K562 (cell line): ENCODE measurements at regions not wholly inside any gene's neighbourhood (a gene's known extent, or its start where the extent isn't known, plus 50 kb on each side); places are given as distances from the start of the nearest gene placed in this dataset.

Source experiments
- ATAC-seq: fragments of 200-7000 bp; cut with Tn5 transposase; 3 replicates; pipeline ENCODE4 v1.9.1; 2020; ENCODE audit warnings: moderate library complexity
- BruUV-seq: library from RNA; stranded (reverse); fragments of 400-500 nt; replicated peaks from 2 replicates; lab custom pipeline; 2021; lab: Mats Ljungman, UMichigan
- CTCF ChIA-PET: fragments of 300-600 bp; formaldehyde crosslinking; extraction: SDS; loops from one replicate; lab custom pipeline; 2021; ENCODE audit warnings: low intra/inter-chr PET ratio; lab: Yijun Ruan, JAX
- POLR2A ChIA-PET: fragments of 300-600, 350-650 bp; sonication (Branson Sonifier 250); formaldehyde crosslinking; extraction: SDS; loops from one replicate; lab custom pipeline; 2021; ENCODE audit warnings: antibody characterized with exemption, inconsistent platforms; lab: Yijun Ruan, JAX
- DNase-seq, 4 experiments: peaks; one replicate each; pipeline versions ENCODE4 v3.0.0 to v3.0.0-alpha.2; 2011 to 2018; ENCODE audit warnings: low spot score in 3 of 4, mixed read lengths in 3 of 4; ENCODE audit errors: extremely low read depth in 1 of 4
- FAIRE-seq: peaks from 2 replicates; lab custom pipeline; 2011; peaks lifted over from hg19 to GRCh38; lab: Jason Lieb, UNC
- H2AFZ ChIP-seq: 2 replicates; pipeline ENCODE4 v1.6.0; 2011; ENCODE audit warnings: low read depth, low read length, control low read depth, inconsistent platforms
- H3K27ac ChIP-seq: fragments of 200-600 bp; 3 replicates; pipeline ENCODE4 v1.8.0; 2011; ENCODE audit warnings: low read depth, mild to moderate bottlenecking, control low read depth, inconsistent platforms, low read length, moderate library complexity, mixed read lengths; ENCODE audit errors: extremely low read depth
- H3K27me3 ChIP-seq, 2 experiments: fragments of 300-600 bp in 1 of 2; 2 replicates in 1 of 2; 3 replicates in 1 of 2; pipeline versions ENCODE4 v1.6.0 to v1.8.0; 2011; ENCODE audit warnings: inconsistent platforms in 2 of 2, low read length in 2 of 2, mild to moderate bottlenecking in 1 of 2, mixed read lengths in 1 of 2, moderate library complexity in 1 of 2; ENCODE audit not compliant: control insufficient read depth in 2 of 2, insufficient read depth in 2 of 2
- H3K36me3 ChIP-seq: fragments of 300-600 bp; 3 replicates; pipeline ENCODE4 v1.8.0; 2011; ENCODE audit warnings: mild to moderate bottlenecking, low read length, inconsistent platforms; ENCODE audit not compliant: control insufficient read depth, insufficient read depth
- H3K4me1 ChIP-seq, 2 experiments: fragments of 200-600 bp in 1 of 2; replicated peaks in 1 of 2; 2 replicates in 1 of 2; 3 replicates in 1 of 2; pipeline versions ENCODE4 v1.5.1 to v1.8.0; 2011; ENCODE audit warnings: inconsistent platforms in 2 of 2, low read length in 2 of 2, mild to moderate bottlenecking in 1 of 2, mixed read lengths in 1 of 2, moderate library complexity in 1 of 2; ENCODE audit not compliant: control insufficient read depth in 2 of 2, insufficient read depth in 2 of 2
- H3K4me2 ChIP-seq: 2 replicates; pipeline ENCODE4 v1.6.1; 2011; ENCODE audit warnings: low read length, control low read depth, inconsistent platforms, mixed read lengths; ENCODE audit not compliant: insufficient read depth
- H3K4me3 ChIP-seq: fragments of 200-600 bp; sonication (generic), shearing (Covaris generic); 2 replicates; pipeline ENCODE4 v1.5.1; 2016; ENCODE audit warnings: control low read depth, inconsistent platforms
- H3K79me2 ChIP-seq: fragments of 200-600 bp; 3 replicates; pipeline ENCODE4 v1.8.0; 2011; ENCODE audit warnings: low read length, inconsistent platforms; ENCODE audit not compliant: control insufficient read depth, insufficient read depth
- H3K9ac ChIP-seq, 2 experiments: 2 replicates each; pipeline versions ENCODE4 v1.6.0 to v1.6.1; 2011; ENCODE audit warnings: low read depth in 2 of 2, low read length in 2 of 2, control low read depth in 1 of 2, inconsistent platforms in 1 of 2, mild to moderate bottlenecking in 1 of 2, mixed read lengths in 1 of 2; ENCODE audit not compliant: insufficient read depth in 1 of 2
- H3K9me1 ChIP-seq: one replicate; pipeline ENCODE4 v1.6.0; 2011; ENCODE audit warnings: inconsistent platforms, mild to moderate bottlenecking, low read length, moderate library complexity; ENCODE audit not compliant: control insufficient read depth, insufficient read depth
- H3K9me3 ChIP-seq: replicated peaks from 2 replicates; pipeline ENCODE4 v1.5.1; 2011; ENCODE audit warnings: low read depth, low read length, inconsistent platforms; ENCODE audit not compliant: control insufficient read depth, insufficient read depth
- H4K20me1 ChIP-seq: replicated peaks from 2 replicates; pipeline ENCODE4 v1.6.1; 2011; ENCODE audit warnings: low read length, inconsistent platforms, mixed read lengths; ENCODE audit not compliant: control insufficient read depth, insufficient read depth
- BRF1 ChIP-seq: IDR thresholded peaks from 3 replicates; pipeline ENCODE4 v1.6.1; 2011; ENCODE audit warnings: borderline replicate concordance, mild to moderate bottlenecking; ENCODE audit not compliant: insufficient read length; ENCODE audit errors: extremely low read depth
- ELK1 ChIP-seq: sonication (generic); formaldehyde crosslinking; IDR thresholded peaks from 2 replicates; pipeline ENCODE4 v1.8.1; 2022; ENCODE audit warnings: missing genetic modification reagents
- ETV5 ChIP-seq: sonication (generic); formaldehyde crosslinking; IDR thresholded peaks from 2 replicates; pipeline ENCODE4 v1.4.0; 2020; ENCODE audit warnings: low read depth, mild to moderate bottlenecking, missing genetic modification reagents
- MECOM ChIP-seq: fragments of 250-450 bp; sonication (Bioruptor Pico); IDR thresholded peaks from 2 replicates; pipeline ENCODE4 v1.8.0; 2022; ENCODE audit warnings: inconsistent platforms
- MTA1 ChIP-seq: fragments of 450-650 bp; IDR thresholded peaks from 2 replicates; pipeline ENCODE4 v1.6.1; 2017; ENCODE audit warnings: borderline replicate concordance
- NR2C1 ChIP-seq, 2 experiments: fragments of 450-650 bp; IDR thresholded peaks; 2 replicates each; pipeline ENCODE4 v1.6.1; 2017; ENCODE audit warnings: mild to moderate bottlenecking in 2 of 2, antibody characterized with exemption in 1 of 2, inconsistent platforms in 1 of 2, missing compliant biosample characterization in 1 of 2, missing genetic modification characterization in 1 of 2
- PHF21A ChIP-seq: fragments of 450-650 bp; IDR thresholded peaks from 2 replicates; pipeline ENCODE4 v1.6.1; 2017; ENCODE audit warnings: low read depth, borderline replicate concordance
- SLC30A9 ChIP-seq: fragments of 250-450 bp; sonication (Bioruptor Pico); IDR thresholded peaks from 2 replicates; pipeline ENCODE4 v1.8.0; 2022; ENCODE audit warnings: mild to moderate bottlenecking, moderate library complexity
- SPI1 ChIP-seq: IDR thresholded peaks from 2 replicates; pipeline ENCODE4 v1.6.1; 2011; ENCODE audit warnings: low read depth, low read length, control low read depth, borderline replicate concordance
- ZBTB40 ChIP-seq, 2 experiments: fragments of 450-650 bp in 1 of 2; sonication (generic) in 1 of 2; formaldehyde crosslinking in 1 of 2; IDR thresholded peaks; 2 replicates each; pipeline versions ENCODE4 v1.7.1 to v1.9.0; 2016 to 2022; ENCODE audit warnings: inconsistent platforms in 1 of 2, mild to moderate bottlenecking in 1 of 2, missing genetic modification reagents in 1 of 2
- ZNF175 ChIP-seq: fragments of 200-800 bp; sonication (Bioruptor generic); IDR thresholded peaks from 2 replicates; pipeline ENCODE4 v1.6.1; 2016; ENCODE audit warnings: low read depth, mild to moderate bottlenecking, missing genetic modification characterization, missing compliant biosample characterization
- ZNF75A ChIP-seq: fragments of 450-650 bp; formaldehyde crosslinking; IDR thresholded peaks from 2 replicates; pipeline ENCODE4 v1.4.0; 2020; ENCODE audit warnings: mild to moderate bottlenecking
- WGBS: fragments of 100-300 bp; shearing (Covaris generic); methylation state at CpG from one replicate; pipeline ENCODE4 v1.1.6; 2016; ENCODE audit warnings: low coverage, mixed read lengths; ENCODE audit not compliant: insufficient coverage; ENCODE audit errors: missing lambda C conversion rate; 5-methylcytosine and 5-hydroxymethylcytosine counted together
- in situ Hi-C: fragments of 300-500 bp; cut with MboI; formaldehyde crosslinking; loops from 4 replicates; pipeline ENCODE4 v1.15.0; 2018; ENCODE audit warnings: inconsistent platforms, mixed read lengths
- intact Hi-C: fragments of 100-400 bp; cut with micrococcal nuclease; formaldehyde crosslinking; loops from 2 replicates; pipeline ENCODE4 v1.14.2; 2022

GRCh38 chr10:52683776-52684175 lies 88.8 kb downstream of the MBL2 start (continued):
- TF ChIP-seq BRF1 (no peak), MECOM (CRISPR knock-in tag) (no peak), ELK1 (CRISPR knock-in tag) (no peak)

GRCh38 chr10:52688899-52689298 lies 83.7 kb downstream of the MBL2 start:
- ATAC-seq (no peak), DNase-seq (no peak), FAIRE-seq (no peak)
- no peaks in the 10 kb centered on the region for H3K4me1 ChIP-seq
- no peak overlapping the region for H3K27ac ChIP-seq
- H3K36me3 ChIP-seq, result no peaks in the 10 kb centered on the region
- in situ Hi-C loops (no loop called here), intact Hi-C loops (no loop called here)
- no peaks in the 10 kb centered on the region for H3K79me2 ChIP-seq
- 0% methylated on average over 6 of the region's 6 CpGs for WGBS
- H3K9ac ChIP-seq, result no peak overlapping the region
- no TSS peak for BruUV-seq
- H3K4me3 ChIP-seq, result no peak overlapping the region
- ChIA-PET CTCF (no interaction called here), POLR2A (no interaction called here)
- H2AFZ ChIP-seq, result no peak overlapping the region
- no peaks in the 10 kb centered on the region for H3K27me3 ChIP-seq
- H3K9me3 ChIP-seq, result no peaks in the 10 kb centered on the region
- no peaks in the 10 kb centered on the region for H4K20me1 ChIP-seq
- H3K9me1 ChIP-seq, result no peaks in the 10 kb centered on the region
- no peak overlapping the region for H3K4me2 ChIP-seq
- TF ChIP-seq SPI1, result no peak
- TF ChIP-seq MTA1, result no peak
- no peak for TF ChIP-seq ETV5 (CRISPR knock-in tag)
- no peak for TF ChIP-seq NR2C1 (IDR thresholded peaks at IDR 0.05)
- no peak for TF ChIP-seq NR2C1 (tag; IDR thresholded peaks at IDR 0.05)
- TF ChIP-seq ZNF75A (CRISPR knock-in tag), result no peak
- TF ChIP-seq ZBTB40 (IDR thresholded peaks at IDR 0.05), result no peak
- no peak for TF ChIP-seq ZBTB40 (CRISPR knock-in tag; IDR thresholded peaks at IDR 0.05)
- TF ChIP-seq PHF21A, result no peak
- no peak for TF ChIP-seq SLC30A9 (CRISPR knock-in tag)
- TF ChIP-seq ZNF175 (CRISPR knock-in tag), result no peak
